Hepatocyte (in vitro differentiated cells): ENCODE measurements at regions not wholly inside any gene's neighbourhood (a gene's known extent, or its start where the extent isn't known, plus 50 kb on each side); places are given as distances from the start of the nearest gene placed in this dataset.

ENCODE experiments used
- EZH2 ChIP-seq: fragments of 200-600 bp; sonication (generic); IDR thresholded peaks from 2 replicates; pipeline ENCODE4 v1.6.1; 2016; ENCODE audit warnings: antibody characterized with exemption, mild to moderate bottlenecking, borderline replicate concordance
- EZH2phosphoT487 ChIP-seq: fragments of 200-600 bp; sonication (generic); IDR thresholded peaks from one replicate; pipeline ENCODE4 v1.6.1; 2018; ENCODE audit warnings: antibody characterized with exemption, mild to moderate bottlenecking, low read depth, moderate library complexity; ENCODE audit not compliant: unreplicated experiment, severe bottlenecking
- TF ChIP-seq, protein P1 (sequence below): fragments of 200-600 bp; sonication (generic); IDR thresholded peaks from 2 replicates; pipeline ENCODE4 v1.5.1; 2016; ENCODE audit warnings: antibody characterized with exemption, mild to moderate bottlenecking; ENCODE audit not compliant: poor library complexity

DNA sequence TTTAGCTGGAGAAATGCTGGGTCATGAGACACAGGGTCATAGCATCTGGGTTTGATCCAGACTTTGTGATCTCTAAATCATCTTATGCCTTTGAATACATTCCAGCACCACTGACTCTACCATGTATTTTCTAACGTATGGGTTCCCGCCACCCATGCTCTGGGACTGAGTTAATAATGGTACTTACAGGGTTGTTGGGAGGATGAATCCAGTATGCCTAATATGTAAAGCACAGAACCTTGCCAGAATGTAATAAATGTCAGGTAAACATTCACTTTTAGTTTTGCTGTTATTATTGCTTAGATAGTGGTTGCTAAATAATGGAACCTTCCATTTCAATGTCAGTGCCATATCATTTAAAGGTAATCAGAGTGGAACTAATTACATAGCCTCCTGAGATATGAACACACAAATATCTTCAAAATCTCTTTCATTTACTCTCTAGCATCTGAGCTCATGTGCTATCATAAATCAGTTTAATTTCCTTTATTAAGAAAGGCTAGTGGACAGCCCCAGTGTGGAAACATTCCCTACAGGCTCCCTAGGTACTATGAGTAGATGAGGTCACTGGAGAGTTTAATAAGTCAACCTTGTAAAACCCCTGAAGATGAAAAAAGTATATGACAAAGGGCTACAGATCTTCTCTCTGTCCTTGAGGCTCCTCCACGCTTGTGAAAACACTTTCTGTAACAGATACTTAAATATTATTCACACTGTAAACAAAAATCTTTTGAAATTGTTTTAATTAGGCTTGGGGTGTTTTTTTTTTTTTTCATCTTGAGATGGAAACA, 226.6 kb downstream of the ALDH8A1 start:
- TF ChIP-seq EZH2phosphoT487 = no peak
- TF ChIP-seq, protein P1, sequence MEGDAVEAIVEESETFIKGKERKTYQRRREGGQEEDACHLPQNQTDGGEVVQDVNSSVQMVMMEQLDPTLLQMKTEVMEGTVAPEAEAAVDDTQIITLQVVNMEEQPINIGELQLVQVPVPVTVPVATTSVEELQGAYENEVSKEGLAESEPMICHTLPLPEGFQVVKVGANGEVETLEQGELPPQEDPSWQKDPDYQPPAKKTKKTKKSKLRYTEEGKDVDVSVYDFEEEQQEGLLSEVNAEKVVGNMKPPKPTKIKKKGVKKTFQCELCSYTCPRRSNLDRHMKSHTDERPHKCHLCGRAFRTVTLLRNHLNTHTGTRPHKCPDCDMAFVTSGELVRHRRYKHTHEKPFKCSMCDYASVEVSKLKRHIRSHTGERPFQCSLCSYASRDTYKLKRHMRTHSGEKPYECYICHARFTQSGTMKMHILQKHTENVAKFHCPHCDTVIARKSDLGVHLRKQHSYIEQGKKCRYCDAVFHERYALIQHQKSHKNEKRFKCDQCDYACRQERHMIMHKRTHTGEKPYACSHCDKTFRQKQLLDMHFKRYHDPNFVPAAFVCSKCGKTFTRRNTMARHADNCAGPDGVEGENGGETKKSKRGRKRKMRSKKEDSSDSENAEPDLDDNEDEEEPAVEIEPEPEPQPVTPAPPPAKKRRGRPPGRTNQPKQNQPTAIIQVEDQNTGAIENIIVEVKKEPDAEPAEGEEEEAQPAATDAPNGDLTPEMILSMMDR = no peak
- TF ChIP-seq EZH2 = no peak
